GM12874 (cell line): ENCODE measurements at regions not wholly inside any gene's neighbourhood (a gene's known extent, or its start where the extent isn't known, plus 50 kb on each side); places are given as distances from the start of the nearest gene placed in this dataset.

Experiments used
- TF ChIP-seq, protein P1 (sequence below): IDR thresholded peaks from 2 replicates; pipeline ENCODE4 v1.5.1; 2011; ENCODE audit warnings: low read depth, mild to moderate bottlenecking, control low read depth, low read length, moderate library complexity; ENCODE audit not compliant: insufficient read depth

DNA sequence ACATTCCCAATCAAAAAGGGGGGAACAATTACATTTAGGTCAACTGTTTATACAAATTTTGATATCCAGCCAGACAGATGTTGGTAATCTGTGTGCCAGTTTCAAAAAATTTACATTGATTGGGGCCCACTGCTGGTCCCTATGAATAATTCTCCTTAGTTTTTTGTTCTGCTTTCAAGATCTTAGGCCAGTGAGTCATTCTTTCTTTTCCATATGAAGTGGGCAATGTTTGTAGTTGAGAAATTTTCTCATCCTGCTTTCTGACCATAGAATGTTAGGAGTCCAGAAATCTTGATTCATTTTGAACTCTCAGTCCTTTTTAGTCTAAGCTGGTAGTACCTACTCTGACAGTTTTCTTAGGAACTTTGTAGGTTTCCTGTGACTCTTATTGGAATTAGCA lies 244.3 kb downstream of the DIO2 start:
- TF ChIP-seq, protein P1, sequence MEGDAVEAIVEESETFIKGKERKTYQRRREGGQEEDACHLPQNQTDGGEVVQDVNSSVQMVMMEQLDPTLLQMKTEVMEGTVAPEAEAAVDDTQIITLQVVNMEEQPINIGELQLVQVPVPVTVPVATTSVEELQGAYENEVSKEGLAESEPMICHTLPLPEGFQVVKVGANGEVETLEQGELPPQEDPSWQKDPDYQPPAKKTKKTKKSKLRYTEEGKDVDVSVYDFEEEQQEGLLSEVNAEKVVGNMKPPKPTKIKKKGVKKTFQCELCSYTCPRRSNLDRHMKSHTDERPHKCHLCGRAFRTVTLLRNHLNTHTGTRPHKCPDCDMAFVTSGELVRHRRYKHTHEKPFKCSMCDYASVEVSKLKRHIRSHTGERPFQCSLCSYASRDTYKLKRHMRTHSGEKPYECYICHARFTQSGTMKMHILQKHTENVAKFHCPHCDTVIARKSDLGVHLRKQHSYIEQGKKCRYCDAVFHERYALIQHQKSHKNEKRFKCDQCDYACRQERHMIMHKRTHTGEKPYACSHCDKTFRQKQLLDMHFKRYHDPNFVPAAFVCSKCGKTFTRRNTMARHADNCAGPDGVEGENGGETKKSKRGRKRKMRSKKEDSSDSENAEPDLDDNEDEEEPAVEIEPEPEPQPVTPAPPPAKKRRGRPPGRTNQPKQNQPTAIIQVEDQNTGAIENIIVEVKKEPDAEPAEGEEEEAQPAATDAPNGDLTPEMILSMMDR = no peak

DNA sequence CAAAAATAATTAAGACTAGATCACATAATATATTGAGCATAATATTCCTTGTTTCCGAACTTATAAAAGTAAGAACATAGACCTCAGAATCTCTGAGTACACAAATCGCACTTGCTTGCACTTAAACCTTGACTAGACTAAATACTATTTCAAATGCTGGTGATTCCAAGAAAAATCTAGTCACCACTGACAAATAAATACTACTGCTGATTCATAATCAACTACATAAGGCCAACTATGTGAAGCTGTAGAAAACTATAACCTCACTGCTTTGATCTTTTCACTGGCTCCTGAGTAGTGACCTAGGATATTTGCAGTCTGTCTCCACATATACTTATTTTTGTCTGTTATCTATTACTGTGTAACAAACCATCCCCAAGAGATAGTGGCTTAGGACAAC lies 245.4 kb downstream of the DIO2 start:
- TF ChIP-seq, protein P1 = no peak

DNA sequence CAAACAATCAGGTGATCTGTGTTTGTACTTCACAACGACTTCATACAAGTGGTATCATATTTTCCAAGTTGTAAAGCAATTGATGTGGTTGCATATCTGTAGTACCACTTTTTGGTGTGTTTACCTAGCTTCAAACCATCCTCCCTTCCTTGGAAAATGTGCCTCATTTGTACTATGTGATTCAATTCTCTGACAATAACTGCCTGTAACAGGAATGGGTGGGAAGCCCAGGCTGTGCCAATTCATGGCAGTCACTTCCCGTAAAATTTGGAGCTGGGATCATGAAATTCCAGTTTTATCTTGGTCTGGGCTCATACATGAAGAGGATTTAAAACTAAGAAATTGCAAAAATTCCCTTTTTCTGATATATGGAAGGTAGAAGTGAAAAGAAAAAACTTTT lies 250.1 kb downstream of the DIO2 start:
- TF ChIP-seq, protein P1 = no peak

DNA sequence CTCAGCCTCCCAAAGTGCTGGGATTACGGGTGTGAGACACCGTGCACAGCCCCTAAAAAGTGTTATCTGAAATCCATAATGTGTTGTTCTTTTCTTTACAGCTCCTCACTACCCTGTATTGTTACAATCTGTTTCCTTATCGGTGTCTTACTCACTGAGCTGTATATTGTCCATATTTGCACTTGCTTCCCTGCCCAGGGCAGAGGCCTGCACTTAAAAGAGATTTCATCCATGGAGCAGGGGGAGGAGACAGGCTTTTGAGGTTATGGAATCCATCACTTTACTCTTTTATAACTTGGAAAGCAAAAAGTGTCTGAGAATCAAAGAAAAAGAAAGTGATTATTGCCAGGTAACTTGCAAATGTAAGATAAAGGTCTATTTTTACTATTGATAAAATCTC lies 251.0 kb downstream of the DIO2 start:
- TF ChIP-seq, protein P1 = no peak

DNA sequence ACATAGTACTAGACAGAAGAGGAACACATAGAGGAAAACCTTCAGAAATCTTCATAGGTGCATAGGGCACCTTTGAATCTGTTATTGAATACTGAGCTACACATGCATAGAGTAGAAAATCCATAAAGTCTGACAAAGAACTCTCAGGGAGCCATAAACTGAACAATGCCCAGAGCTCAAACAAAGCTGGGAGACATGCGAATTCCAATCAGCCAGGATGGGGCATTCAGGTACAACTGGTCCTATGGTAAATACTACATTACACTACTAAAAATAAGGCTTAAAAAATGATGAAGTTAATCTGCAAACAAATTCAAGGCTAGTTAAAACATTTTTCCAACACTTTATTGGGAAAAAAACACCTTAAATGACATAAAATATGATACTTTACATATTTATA lies 259.7 kb downstream of the DIO2 start:
- TF ChIP-seq, protein P1 = no peak

DNA sequence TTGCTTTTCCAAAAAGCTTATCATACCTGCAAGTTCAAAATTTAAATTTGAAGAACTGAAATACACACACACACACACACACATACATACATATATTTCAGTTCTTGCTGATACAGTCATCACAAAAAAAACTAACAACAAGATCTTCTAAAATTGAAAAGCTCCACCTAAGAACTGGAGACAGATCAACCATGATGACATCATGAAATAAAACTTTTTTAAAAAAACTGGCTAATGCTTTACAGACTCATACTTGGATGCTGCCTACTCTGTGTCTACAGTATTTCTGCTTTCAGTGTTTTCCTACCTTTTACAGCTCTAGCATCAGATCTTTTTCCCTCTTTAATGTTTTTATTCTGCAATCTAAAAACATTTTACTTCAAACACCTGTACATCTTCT lies 261.4 kb downstream of the DIO2 start:
- TF ChIP-seq, protein P1 = no peak

DNA sequence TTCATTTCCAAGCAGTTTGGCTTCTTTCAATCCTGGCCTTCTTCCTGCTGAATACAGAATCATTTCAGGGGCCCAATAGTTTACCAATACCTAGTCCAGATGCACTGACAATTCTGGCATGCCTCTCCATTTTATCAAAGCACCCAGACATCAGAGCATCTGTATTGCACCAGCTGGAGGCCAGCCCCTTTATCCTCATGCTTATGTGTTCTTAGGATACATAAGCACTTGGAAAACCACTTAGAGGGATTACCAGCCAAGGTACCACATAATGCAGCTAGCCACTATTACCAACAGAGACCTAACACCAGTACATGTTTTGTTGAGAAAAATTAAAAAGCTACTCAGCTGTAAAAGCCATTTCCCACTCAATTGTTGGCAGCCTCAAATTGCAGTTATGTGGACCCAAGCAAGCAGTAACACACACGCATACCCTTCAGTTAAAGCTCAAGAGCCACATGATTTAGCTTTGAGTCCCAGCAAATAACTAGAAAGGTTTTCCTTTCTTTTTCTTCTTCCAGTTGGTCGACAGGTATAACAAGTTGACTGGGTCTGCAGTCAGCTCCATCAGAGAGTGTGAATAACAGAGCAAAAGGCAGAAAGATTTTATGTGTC lies 263.8 kb downstream of the DIO2 start:
- TF ChIP-seq, protein P1 = no peak
